Esophagus muscularis mucosa (tissue), 3 donors: ENCODE measurements at regions not wholly inside any gene's neighbourhood (a gene's known extent, or its start where the extent isn't known, plus 50 kb on each side); places are given as distances from the start of the nearest gene placed in this dataset.

Experiments used
- POLR2A ChIP-seq: fragments of 450-650 bp; IDR thresholded peaks from one replicate; pipeline ENCODE4 v1.6.1; 2017; ENCODE audit warnings: antibody characterized with exemption, moderate library complexity, mild to moderate bottlenecking, low read depth
- POLR2AphosphoS5 ChIP-seq, 2 donors: sonication (generic); formaldehyde crosslinking; IDR thresholded peaks; one replicate each; pipeline ENCODE4 v1.6.1; 2017; ENCODE audit warnings: antibody characterized with exemption in 2 of 2
- TF ChIP-seq, protein P1 (sequence below), 3 experiments: fragments of 200-600 bp in 2 of 3; fragments of 450-650 bp in 1 of 3; sonication (generic) in 2 of 3; IDR thresholded peaks; one replicate each; pipeline ENCODE4 v1.5.1; 2017 to 2019; ENCODE audit warnings: antibody characterized with exemption in 3 of 3, mild to moderate bottlenecking in 2 of 3, moderate library complexity in 1 of 3

DNA sequence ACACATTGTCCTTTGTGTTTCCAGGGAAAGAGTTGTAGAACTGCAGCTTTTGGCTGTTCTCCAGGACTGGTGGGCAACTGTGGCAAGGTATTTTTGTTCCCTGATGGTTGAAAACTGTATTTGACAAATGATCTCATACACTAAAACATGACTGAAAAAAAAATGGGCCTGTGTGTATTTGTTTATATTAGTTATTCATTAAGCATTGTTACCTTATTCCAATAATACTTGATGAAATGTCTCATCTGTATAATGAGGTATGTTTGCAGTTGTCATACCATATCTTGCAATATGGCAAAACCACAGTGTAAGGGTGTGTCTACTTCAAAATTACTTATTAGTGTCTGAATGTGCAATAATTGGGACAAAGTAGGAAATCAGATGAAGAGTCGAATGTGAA lies 479.4 kb upstream of the NOVA1 start:
- TF ChIP-seq, protein P1, sequence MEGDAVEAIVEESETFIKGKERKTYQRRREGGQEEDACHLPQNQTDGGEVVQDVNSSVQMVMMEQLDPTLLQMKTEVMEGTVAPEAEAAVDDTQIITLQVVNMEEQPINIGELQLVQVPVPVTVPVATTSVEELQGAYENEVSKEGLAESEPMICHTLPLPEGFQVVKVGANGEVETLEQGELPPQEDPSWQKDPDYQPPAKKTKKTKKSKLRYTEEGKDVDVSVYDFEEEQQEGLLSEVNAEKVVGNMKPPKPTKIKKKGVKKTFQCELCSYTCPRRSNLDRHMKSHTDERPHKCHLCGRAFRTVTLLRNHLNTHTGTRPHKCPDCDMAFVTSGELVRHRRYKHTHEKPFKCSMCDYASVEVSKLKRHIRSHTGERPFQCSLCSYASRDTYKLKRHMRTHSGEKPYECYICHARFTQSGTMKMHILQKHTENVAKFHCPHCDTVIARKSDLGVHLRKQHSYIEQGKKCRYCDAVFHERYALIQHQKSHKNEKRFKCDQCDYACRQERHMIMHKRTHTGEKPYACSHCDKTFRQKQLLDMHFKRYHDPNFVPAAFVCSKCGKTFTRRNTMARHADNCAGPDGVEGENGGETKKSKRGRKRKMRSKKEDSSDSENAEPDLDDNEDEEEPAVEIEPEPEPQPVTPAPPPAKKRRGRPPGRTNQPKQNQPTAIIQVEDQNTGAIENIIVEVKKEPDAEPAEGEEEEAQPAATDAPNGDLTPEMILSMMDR (IDR thresholded peaks at IDR 0.05), result no peak
- TF ChIP-seq POLR2A (no peak), POLR2AphosphoS5 (IDR thresholded peaks at IDR 0.05) (no peak)
